ENCODE measurements at regions not wholly inside any gene's neighbourhood (a gene's known extent, or its start where the extent isn't known, plus 50 kb on each side); places are given as distances from the start of the nearest gene placed in this dataset.

DNA sequence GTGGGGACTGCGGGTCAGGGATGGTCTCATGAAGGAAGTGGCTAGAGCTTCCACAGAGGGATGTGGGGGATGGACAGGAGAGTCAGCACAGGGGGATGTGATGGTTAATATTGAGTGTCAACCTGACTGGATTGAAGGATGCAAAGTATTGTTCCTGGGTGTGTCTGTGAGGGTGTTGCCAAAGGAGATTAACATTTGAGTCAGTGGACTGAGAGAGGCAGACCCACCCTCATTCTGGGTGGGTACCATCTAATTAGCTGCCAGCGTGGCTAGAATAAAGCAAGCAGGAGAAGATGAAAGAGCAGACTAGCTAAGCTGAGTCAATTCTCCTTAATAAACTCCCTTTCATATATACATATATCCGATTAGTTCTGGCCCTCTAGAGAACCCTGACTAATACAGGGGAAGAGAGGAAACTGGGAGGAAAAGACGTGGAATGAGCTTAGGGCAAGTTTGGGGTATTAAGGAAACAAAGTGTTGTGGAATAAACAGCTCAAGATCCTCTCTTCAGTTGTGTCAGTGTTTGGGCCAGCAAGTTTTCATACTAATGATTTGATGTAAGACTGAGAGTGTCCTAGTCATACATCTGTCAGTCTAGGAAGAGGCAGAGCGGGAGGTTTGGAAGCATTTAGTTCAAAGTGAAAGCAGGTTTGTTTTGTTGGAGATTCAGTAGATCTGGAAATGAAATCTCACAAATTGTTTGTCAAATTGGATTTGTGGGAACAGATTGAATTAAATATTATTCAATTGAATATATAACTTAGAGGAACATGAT, 135.2 kb upstream of the NT5C1B start:
- TF ChIP-seq, protein P1, sequence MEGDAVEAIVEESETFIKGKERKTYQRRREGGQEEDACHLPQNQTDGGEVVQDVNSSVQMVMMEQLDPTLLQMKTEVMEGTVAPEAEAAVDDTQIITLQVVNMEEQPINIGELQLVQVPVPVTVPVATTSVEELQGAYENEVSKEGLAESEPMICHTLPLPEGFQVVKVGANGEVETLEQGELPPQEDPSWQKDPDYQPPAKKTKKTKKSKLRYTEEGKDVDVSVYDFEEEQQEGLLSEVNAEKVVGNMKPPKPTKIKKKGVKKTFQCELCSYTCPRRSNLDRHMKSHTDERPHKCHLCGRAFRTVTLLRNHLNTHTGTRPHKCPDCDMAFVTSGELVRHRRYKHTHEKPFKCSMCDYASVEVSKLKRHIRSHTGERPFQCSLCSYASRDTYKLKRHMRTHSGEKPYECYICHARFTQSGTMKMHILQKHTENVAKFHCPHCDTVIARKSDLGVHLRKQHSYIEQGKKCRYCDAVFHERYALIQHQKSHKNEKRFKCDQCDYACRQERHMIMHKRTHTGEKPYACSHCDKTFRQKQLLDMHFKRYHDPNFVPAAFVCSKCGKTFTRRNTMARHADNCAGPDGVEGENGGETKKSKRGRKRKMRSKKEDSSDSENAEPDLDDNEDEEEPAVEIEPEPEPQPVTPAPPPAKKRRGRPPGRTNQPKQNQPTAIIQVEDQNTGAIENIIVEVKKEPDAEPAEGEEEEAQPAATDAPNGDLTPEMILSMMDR (conservative IDR thresholded peaks at IDR 0.05; ENCODE audit: low read depth, low read length) = no peak
- TF ChIP-seq CHD1 (IDR thresholded peaks at IDR 0.05; ENCODE audit: low read depth, low read length) = no peak
- TF ChIP-seq CEBPB (IDR thresholded peaks at IDR 0.05; ENCODE audit: low read depth, low read length) = no peak
- TF ChIP-seq POLR2A (IDR thresholded peaks at IDR 0.05; ENCODE audit: low read depth, low read length) = no peak
- TF ChIP-seq SMC3 (IDR thresholded peaks at IDR 0.05; ENCODE audit: low read depth, low read length) = no peak
- no peak for TF ChIP-seq RAD21 (IDR thresholded peaks at IDR 0.05; ENCODE audit: low read length)
- no peak for TF ChIP-seq RCOR1 (IDR thresholded peaks at IDR 0.05; ENCODE audit: insufficient replicate concordance, low read length)
- TF ChIP-seq MXI1 (IDR thresholded peaks at IDR 0.05; ENCODE audit: borderline replicate concordance, low read depth, low read length) = no peak
- no peak for TF ChIP-seq MAZ (IDR thresholded peaks at IDR 0.05; ENCODE audit: borderline replicate concordance, low read depth, low read length)
- TF ChIP-seq NFE2L2 (IDR thresholded peaks at IDR 0.05; ENCODE audit: low read depth, low read length) = no peak
- TF ChIP-seq RFX5 (IDR thresholded peaks at IDR 0.05; ENCODE audit: low read depth, low read length) = no peak

All from IMR-90 (cell line).